HepG2 (cell line): ENCODE measurements at regions not wholly inside any gene's neighbourhood (a gene's known extent, or its start where the extent isn't known, plus 50 kb on each side); places are given as distances from the start of the nearest gene placed in this dataset.

Experiments used
- CEBPB ChIP-seq: IDR thresholded peaks from 2 replicates; pipeline ENCODE4 v1.6.1; 2011; ENCODE audit warnings: low read depth, low read length, improper control_type of control experiment, borderline replicate concordance
- FOSL1 ChIP-seq: sonication (generic); formaldehyde crosslinking; IDR thresholded peaks from 2 replicates; pipeline ENCODE4 v1.9.0; 2021; ENCODE audit warnings: missing genetic modification reagents, borderline replicate concordance
- GATA4 ChIP-seq: sonication (generic); IDR thresholded peaks from 2 replicates; pipeline ENCODE4 v1.6.1; 2016; ENCODE audit warnings: antibody characterized with exemption, low read depth, borderline replicate concordance
- GATAD1 ChIP-seq: IDR thresholded peaks from 2 replicates; pipeline ENCODE4 v1.6.1; 2016; ENCODE audit warnings: missing genetic modification reagents, missing compliant biosample characterization
- HNRNPLL ChIP-seq: fragments of 200-400 bp; formaldehyde crosslinking; IDR thresholded peaks from 2 replicates; pipeline ENCODE4 v1.6.1; 2017; ENCODE audit warnings: mild to moderate bottlenecking, low read depth, low read length; ENCODE audit not compliant: poor library complexity, severe bottlenecking
- JARID2 ChIP-seq: sonication (generic); formaldehyde crosslinking; IDR thresholded peaks from 2 replicates; pipeline ENCODE4 v1.8.1; 2023; ENCODE audit warnings: missing genetic modification reagents, inconsistent platforms; ENCODE audit not compliant: insufficient replicate concordance
- NFKB2 ChIP-seq: sonication (generic); formaldehyde crosslinking; IDR thresholded peaks from 2 replicates; pipeline ENCODE4 v1.4.0; 2020; ENCODE audit warnings: missing genetic modification reagents, borderline replicate concordance
- NFRKB ChIP-seq: fragments of 450-650 bp; IDR thresholded peaks from 2 replicates; pipeline ENCODE4 v1.6.1; 2017
- NR2C2 ChIP-seq: sonication (generic); formaldehyde crosslinking; IDR thresholded peaks from 2 replicates; pipeline ENCODE4 v1.4.0; 2020; ENCODE audit warnings: missing genetic modification reagents, mild to moderate bottlenecking, moderate library complexity, borderline replicate concordance
- RFX1 ChIP-seq: fragments of 450-650 bp; IDR thresholded peaks from 2 replicates; pipeline ENCODE4 v1.6.1; 2017
- SAP130 ChIP-seq: IDR thresholded peaks from 2 replicates; pipeline ENCODE4 v1.6.1; 2016; ENCODE audit warnings: low read depth
- SMAD1 ChIP-seq: sonication (generic); formaldehyde crosslinking; IDR thresholded peaks from 2 replicates; pipeline ENCODE4 v1.4.0; 2020; ENCODE audit warnings: missing genetic modification reagents, low read depth, mild to moderate bottlenecking, borderline replicate concordance
- SSRP1 ChIP-seq: IDR thresholded peaks from 2 replicates; pipeline ENCODE4 v1.6.1; 2016; ENCODE audit warnings: control low read depth
- WIZ ChIP-seq: sonication (generic); formaldehyde crosslinking; IDR thresholded peaks from 2 replicates; pipeline ENCODE4 v1.5.1; 2020; ENCODE audit warnings: mild to moderate bottlenecking, missing genetic modification reagents
- ZBTB8A ChIP-seq: sonication (generic); formaldehyde crosslinking; IDR thresholded peaks from 2 replicates; pipeline ENCODE4 v1.4.0; 2020; ENCODE audit warnings: mild to moderate bottlenecking, low read depth, missing genetic modification reagents, borderline replicate concordance
- ZFX ChIP-seq: sonication (generic); formaldehyde crosslinking; IDR thresholded peaks from 2 replicates; pipeline ENCODE4 v1.4.0; 2020; ENCODE audit warnings: mild to moderate bottlenecking, low read depth, missing genetic modification reagents, moderate library complexity
- ZNF17 ChIP-seq: sonication (generic); formaldehyde crosslinking; IDR thresholded peaks from 2 replicates; pipeline ENCODE4 v1.5.0; 2020; ENCODE audit warnings: mild to moderate bottlenecking, missing genetic modification reagents
- ZNF367 ChIP-seq: sonication (generic); formaldehyde crosslinking; IDR thresholded peaks from 2 replicates; pipeline ENCODE4 v1.4.0; 2020; ENCODE audit warnings: missing genetic modification reagents, borderline replicate concordance
- ZNF484 ChIP-seq: sonication (generic); formaldehyde crosslinking; IDR thresholded peaks from 2 replicates; pipeline ENCODE4 v1.5.1; 2020; ENCODE audit warnings: mild to moderate bottlenecking, low read depth, missing genetic modification reagents, borderline replicate concordance
- ZNF563 ChIP-seq: sonication (generic); formaldehyde crosslinking; IDR thresholded peaks from 2 replicates; pipeline ENCODE4 v1.8.0; 2022; ENCODE audit warnings: mild to moderate bottlenecking, moderate library complexity, missing genetic modification reagents
- ZNF567 ChIP-seq: sonication (generic); formaldehyde crosslinking; IDR thresholded peaks from 2 replicates; pipeline ENCODE4 v1.8.1; 2023; ENCODE audit warnings: mild to moderate bottlenecking, missing genetic modification reagents, borderline replicate concordance
- ZNF614 ChIP-seq: IDR thresholded peaks from 2 replicates; pipeline ENCODE4 v1.6.1; 2018; ENCODE audit warnings: missing biosample characterization, missing genetic modification reagents, inconsistent platforms, borderline replicate concordance
- ZNF629 ChIP-seq: sonication (generic); formaldehyde crosslinking; conservative IDR thresholded peaks from 2 replicates; pipeline ENCODE4 v1.5.0; 2020; ENCODE audit warnings: missing genetic modification reagents
- ZNF713 ChIP-seq: sonication (generic); formaldehyde crosslinking; IDR thresholded peaks from 2 replicates; pipeline ENCODE4 v1.4.0; 2020; ENCODE audit warnings: mild to moderate bottlenecking, missing genetic modification reagents
- TF ChIP-seq, protein P1 (sequence below): sonication (generic); formaldehyde crosslinking; IDR thresholded peaks from 2 replicates; pipeline ENCODE4 v1.4.0; 2020; ENCODE audit warnings: missing genetic modification reagents
- TF ChIP-seq, protein P2 (sequence below): IDR thresholded peaks from 2 replicates; pipeline ENCODE4 v1.6.1; 2012; ENCODE audit warnings: low read depth, low read length, improper control_type of control experiment
- TF ChIP-seq, protein P3 (sequence below): sonication (generic); formaldehyde crosslinking; IDR thresholded peaks from 2 replicates; pipeline ENCODE4 v1.4.0; 2020; ENCODE audit warnings: missing genetic modification reagents, borderline replicate concordance

DNA sequence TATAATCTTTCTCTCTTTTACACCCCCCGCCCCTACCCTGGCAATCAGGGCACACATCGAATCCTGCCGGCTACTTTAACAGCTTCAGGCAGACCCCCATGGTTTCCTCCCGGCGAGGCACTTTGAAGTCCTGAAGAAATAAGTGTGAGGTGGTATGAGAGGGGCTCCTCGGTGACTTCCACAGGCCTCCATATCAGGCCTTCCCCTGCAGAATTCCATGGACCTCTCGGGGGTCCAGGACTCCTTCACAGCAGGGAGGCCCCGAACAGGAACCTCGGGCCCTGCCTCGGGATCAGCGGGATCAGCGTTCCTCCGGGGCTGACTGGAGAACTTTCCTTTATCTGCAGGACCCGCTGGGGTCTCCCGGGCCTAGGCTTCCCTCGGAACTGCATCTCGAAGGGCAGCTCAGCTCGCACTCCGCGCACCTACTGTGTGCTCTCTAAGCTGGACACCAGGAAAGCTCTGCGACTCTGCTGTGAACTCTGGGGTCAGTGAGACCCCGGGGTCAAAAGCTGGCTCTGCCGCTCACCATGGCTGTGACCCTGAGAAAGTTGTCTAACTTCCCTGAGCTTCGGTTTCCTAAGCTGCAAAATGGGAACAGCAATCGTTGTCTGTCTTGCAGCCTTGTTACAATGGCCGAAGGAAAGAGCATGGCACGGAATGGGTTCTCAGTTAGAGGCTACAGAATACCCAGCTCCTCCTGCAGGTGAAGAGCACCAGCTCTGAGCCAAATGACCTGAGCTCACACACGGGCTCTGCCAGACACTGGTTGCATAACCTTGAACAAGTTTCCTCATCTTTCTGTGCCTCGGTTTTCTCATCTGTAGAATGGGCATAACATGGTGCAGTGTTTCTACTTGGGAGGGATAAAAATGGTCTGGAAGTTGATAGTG is 97.4 kb upstream of the ID2 start (continued):
- no peak for TF ChIP-seq NFRKB
- no peak for TF ChIP-seq WIZ (CRISPR knock-in tag)
- no peak for TF ChIP-seq HNRNPLL
- no peak for TF ChIP-seq SSRP1
- TF ChIP-seq ZNF713 (CRISPR knock-in tag), result no peak
- TF ChIP-seq GATAD1, result no peak
- TF ChIP-seq SMAD1, result 0 out of 2 replicates have a peak, but pooled peaks have one; percentile 7
- TF ChIP-seq, protein P1, sequence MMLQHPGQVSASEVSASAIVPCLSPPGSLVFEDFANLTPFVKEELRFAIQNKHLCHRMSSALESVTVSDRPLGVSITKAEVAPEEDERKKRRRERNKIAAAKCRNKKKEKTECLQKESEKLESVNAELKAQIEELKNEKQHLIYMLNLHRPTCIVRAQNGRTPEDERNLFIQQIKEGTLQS (CRISPR knock-in tag), result no peak
- 0 out of 2 replicates have a peak, but pooled peaks have one; percentile 18 for TF ChIP-seq CEBPB
- TF ChIP-seq ZFX (CRISPR knock-in tag), result 0 out of 2 replicates have a peak, but pooled peaks have one; percentile 4
- no peak for TF ChIP-seq ZNF484 (CRISPR knock-in tag)
- TF ChIP-seq ZNF563 (CRISPR knock-in tag), result no peak
- TF ChIP-seq, protein P2, sequence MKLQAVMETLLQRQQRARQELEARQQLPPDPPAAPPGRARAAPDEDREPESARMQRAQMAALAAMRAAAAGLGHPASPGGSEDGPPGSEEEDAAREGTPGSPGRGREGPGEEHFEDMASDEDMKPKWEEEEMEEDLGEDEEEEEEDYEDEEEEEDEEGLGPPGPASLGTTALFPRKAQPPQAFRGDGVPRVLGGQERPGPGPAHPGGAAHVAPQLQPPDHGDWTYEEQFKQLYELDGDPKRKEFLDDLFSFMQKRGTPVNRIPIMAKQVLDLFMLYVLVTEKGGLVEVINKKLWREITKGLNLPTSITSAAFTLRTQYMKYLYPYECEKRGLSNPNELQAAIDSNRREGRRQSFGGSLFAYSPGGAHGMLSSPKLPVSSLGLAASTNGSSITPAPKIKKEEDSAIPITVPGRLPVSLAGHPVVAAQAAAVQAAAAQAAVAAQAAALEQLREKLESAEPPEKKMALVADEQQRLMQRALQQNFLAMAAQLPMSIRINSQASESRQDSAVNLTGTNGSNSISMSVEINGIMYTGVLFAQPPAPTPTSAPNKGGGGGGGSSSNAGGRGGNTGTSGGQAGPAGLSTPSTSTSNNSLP, result no peak
- no peak for TF ChIP-seq GATA4
- peak; percentile 98 for TF ChIP-seq ZNF629 (CRISPR knock-in tag)
- TF ChIP-seq ZNF614 (CRISPR knock-in tag), result no peak
- TF ChIP-seq, protein P3, sequence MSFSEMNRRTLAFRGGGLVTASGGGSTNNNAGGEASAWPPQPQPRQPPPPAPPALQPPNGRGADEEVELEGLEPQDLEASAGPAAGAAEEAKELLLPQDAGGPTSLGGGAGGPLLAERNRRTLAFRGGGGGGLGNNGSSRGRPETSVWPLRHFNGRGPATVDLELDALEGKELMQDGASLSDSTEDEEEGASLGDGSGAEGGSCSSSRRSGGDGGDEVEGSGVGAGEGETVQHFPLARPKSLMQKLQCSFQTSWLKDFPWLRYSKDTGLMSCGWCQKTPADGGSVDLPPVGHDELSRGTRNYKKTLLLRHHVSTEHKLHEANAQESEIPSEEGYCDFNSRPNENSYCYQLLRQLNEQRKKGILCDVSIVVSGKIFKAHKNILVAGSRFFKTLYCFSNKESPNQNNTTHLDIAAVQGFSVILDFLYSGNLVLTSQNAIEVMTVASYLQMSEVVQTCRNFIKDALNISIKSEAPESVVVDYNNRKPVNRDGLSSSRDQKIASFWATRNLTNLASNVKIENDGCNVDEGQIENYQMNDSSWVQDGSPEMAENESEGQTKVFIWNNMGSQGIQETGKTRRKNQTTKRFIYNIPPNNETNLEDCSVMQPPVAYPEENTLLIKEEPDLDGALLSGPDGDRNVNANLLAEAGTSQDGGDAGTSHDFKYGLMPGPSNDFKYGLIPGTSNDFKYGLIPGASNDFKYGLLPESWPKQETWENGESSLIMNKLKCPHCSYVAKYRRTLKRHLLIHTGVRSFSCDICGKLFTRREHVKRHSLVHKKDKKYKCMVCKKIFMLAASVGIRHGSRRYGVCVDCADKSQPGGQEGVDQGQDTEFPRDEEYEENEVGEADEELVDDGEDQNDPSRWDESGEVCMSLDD (CRISPR knock-in tag), result no peak
- no peak for TF ChIP-seq ZBTB8A (CRISPR knock-in tag)
- 0 out of 2 replicates have a peak, but pooled peaks have one; percentile 1 for TF ChIP-seq NR2C2 (CRISPR knock-in tag)
- no peak for TF ChIP-seq ZNF567
- TF ChIP-seq SAP130, result no peak
- TF ChIP-seq JARID2 (CRISPR knock-in tag), result no peak
- no peak for TF ChIP-seq FOSL1 (CRISPR knock-in tag)
- TF ChIP-seq ZNF17 (CRISPR knock-in tag), result no peak
- TF ChIP-seq NFKB2, result peak; percentile 4; the same call in 1 of the 2 replicates
- TF ChIP-seq ZNF367 (CRISPR knock-in tag), result no peak
- TF ChIP-seq RFX1, result no peak
